NCI-H1092 treated with DMSO at 0.1 percent for 48 hours (cell line): ENCODE measurements at regions not wholly inside any gene's neighbourhood (a gene's known extent, or its start where the extent isn't known, plus 50 kb on each side); places are given as distances from the start of the nearest gene placed in this dataset.

Source experiments
- DNase-seq: peaks from one replicate; lab custom pipeline; 2025; lab: John Stamatoyannopoulos, UW

DNA sequence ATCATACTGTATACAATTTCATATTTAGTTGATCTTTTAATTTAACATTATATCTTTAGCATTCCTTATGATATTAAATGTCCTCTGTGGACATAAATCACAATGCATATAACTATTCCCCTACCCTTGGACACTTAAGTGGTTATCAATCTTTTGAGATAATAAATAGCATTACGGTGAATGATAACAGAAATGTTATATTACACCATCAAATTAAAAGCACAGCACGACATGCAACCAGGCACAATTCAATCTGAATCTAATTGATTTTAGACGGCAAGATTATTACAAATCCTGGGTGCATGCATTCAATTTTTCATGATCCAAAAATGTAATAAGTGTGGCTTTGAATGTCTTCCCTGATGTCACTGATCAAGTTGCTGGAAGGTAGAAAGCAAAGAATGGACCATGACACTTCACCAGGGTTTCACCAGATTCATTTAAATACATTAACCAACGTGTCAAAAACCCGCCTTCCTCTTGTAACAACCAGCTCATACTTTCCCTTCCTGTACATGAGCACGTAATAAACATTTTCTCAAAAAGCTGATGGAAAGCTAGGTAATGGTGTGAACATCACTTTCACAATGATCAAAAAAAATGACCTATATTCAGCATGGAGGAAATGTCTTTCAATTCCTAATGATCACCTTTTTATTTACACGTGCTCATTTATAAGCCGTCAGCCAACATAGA lies 513.7 kb upstream of the ID2 start:
- DNase-seq: no peak

- DNase-seq: no peak
Observed at GRCh38 chr2:8168876-8169424, 512.9 kb upstream of the ID2 start.

DNA sequence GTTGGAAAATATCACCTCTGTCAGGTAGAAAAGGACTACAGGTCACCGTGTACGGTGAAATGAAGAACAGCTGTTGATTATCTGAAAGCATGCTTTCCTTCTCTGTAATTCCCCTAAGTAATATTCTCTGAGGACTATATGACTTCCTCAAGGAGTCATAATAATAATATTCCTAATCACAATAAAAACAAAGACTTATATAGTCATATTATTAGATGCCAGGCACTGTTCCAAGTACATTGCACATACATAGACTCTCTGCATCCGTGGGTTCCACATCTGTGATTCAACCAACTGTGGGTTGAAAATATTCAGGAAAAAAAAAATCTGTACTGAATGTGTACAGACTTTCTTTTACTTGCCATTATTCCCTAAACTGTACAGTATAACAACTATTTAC lies 512.4 kb upstream of the ID2 start:
- no peak for DNase-seq

DNA sequence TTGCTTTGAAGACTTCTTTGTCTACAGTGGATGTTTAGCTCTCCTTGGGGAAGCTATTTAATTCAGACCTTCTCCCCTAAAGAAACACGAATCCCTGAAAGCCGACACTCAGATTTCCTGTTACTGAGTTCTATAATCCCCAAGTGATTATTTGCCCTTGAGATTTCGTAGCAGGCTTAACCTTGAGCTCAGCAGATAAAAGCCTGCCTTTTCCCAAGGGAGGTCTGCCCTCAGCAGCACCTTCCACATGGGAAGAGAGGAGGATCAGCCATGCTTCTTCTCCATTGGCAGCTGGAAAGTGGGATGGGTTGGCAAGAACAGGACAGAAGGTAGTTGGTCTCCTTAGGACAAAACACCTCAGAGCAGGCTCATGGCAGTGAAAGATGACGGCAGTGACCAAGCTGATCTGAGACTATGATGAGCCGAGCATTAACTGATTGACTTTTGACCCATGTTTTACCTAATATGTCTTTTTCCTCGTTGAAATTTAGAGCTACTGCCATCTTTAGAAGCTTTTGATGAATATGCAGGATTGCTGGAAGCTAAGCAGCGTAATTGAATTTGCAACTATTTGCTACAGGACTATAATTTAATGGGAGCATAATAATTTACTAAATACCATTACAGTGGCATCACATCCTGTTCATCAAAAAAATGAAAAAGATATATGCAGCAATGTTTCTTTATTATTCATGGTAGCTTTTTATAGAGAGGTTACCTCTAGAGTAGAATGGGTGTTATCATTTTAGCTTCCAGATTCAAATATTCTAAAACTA lies 511.1 kb upstream of the ID2 start:
- DNase-seq: no peak

DNA sequence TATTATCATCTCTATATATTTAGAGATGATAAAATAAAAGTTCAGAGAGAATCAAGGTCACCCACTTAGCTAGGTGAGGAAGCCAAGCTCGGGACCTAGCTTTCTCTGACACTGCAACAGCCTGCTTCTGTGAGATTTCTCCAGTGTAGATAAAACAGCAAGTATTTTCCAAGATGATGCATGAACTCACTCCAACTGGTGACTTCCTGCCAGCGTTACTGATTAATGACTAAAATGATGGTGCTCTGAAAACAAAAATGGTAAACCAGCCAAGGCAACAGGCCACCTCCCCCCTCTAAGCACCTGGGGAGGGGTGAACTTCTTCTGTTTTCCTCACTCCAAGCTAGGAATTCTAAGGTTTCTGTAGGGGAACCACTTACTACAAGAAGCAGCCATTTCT lies 510.2 kb upstream of the ID2 start:
- no peak for DNase-seq

DNA sequence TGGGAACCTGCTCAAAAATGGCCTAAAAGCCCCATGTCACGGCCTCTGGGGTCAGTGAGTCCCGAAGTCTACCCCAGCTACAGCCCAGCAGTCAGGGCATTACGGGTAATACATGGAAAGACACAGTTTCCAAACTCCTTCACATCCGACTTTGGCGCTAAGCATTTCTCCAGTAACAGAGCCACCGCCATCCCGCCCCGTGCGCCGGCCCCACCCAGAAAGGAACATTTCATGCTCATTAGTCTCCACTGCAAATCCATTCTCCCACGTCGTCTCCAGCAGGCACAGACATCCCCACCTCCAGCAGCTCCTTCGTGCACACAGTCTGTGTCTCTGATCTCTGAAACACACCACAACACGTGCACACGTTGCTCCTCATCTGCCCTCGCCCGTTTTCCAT lies 509.2 kb upstream of the ID2 start:
- DNase-seq: no peak

GRCh38 chr2:8174641-8175257 lies 507.1 kb upstream of the ID2 start:
- no peak for DNase-seq

- no peak for DNase-seq
Observed at GRCh38 chr2:8176887-8177286, 505.0 kb upstream of the ID2 start.

GRCh38 chr2:8177566-8177965 lies 504.3 kb upstream of the ID2 start:
- no peak for DNase-seq

GRCh38 chr2:8178911-8179310 lies 502.9 kb upstream of the ID2 start:
- DNase-seq: no peak

- DNase-seq: no peak
Observed at GRCh38 chr2:8189316-8189715, 492.5 kb upstream of the ID2 start.

DNA sequence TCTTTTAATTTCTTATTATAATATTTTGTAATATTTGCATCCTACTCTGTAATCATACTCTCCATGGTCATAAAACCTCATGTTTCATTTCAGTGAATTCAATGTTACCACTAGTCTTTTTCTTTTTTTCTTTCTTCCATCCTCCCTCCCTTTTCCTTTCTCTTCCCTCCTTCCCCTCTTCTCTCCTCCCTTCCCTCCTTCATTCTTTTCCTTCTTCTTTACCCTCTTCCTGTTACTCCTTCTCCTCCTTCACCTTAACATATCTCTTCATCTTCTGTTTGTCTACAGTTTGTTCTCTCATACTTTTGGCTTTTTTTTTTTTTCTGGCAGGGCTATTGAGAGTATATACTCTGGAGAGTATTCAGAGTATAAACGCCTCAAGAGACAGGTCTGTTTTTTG lies 491.6 kb upstream of the ID2 start:
- no peak for DNase-seq

DNA sequence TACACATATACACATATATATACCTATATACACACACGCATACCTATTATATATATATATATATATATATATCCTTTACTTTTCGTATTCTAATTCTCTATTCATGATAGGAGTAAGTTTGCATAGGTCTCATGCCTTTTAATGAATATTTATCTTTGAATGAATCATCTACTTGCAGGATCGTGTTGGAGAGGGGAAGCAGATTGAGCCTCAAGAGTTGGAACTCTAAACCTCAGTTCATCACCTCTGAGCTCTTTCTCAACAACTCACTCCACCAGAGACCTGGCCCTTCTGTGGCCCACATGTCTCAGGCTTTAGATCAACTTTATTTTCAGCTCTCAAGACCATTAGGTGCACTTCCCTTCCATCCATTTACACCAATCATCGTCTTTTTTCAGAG lies 490.4 kb upstream of the ID2 start:
- DNase-seq: no peak

- no peak for DNase-seq
Observed at GRCh38 chr2:8193146-8193545, 488.7 kb upstream of the ID2 start.

DNA sequence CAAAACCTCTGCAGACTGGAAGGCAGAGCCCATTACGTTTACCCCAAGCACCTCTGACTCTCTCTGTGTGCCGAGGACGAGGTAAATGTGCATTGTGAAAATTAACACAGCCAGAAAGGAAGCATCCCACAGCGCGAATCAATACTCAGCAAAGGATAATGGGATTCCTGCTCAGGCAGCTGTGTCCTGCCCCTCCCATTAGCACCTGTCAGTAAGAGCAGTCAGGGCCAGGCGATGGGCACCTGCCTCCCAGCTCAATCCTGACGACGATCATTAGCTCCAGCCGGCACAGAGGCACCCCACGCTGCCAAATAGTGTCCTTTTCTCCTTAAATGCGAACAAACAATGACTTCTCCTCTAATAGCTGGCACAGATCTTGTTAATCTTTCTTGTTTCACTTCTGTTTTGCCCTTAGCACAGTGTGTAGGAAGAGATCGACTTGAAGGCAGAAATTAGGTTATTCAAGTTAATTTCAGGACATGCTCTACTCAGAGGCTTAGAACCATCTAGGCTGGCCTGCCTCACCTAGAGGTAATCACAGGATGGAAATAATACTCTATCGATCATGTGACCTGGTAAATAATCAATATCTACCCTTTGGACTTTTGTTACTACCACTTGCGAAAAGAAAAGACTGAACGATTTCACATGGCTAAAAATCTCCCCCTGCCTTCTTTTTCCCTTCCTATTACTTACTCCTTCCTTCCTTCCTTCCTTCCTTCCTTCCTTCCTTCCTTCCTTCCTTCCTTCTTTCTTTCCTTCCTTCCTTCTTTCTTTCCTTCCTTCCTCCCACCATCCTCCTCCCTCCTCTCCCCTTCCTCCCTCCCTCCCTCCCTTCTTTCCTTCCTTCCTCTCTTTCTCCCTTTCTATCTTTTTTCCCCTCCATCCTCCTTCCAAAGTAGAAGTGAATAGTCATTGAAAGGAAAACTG lies 487.9 kb upstream of the ID2 start:
- DNase-seq: peak; percentile 94

GRCh38 chr2:8195784-8196183 lies 486.1 kb upstream of the ID2 start:
- DNase-seq: no peak

DNA sequence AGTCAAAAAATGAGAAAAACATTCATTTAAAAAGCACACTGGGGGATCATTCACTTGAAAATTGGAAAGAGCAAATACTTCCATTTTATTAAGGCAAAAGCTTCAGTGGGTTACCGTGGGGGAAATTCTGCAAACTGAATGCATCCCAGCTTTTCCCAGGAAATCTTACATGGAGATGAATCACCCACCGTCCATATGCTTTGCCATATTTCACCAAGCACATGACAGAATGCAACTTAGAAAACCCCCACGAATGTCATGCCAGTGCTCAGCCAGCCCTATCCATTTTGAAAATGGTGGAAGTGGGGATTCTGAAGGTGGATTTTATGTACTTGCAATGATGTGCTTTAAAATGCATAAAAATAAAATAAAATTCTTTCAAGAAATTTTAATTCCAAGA lies 485.5 kb upstream of the ID2 start:
- DNase-seq: no peak

GRCh38 chr2:8197101-8197500 lies 484.8 kb upstream of the ID2 start:
- DNase-seq: no peak

DNA sequence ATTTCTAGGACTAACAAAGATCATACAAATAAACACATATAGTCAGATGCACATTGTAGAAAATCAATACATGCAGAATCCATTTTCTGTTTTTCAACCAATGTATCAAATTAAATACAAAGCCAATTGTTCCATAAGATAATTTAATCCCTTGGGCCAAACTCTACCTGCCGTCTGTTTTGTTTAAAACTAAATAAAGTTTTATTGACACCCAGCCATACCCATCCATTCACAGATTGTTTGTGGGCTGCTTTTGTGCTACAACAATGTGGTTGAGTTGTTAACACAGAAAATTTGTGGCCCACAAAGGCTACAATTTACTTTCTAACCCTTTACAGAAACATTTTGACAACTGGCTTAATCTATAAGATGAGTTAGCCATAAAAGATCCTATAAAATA lies 484.0 kb upstream of the ID2 start:
- DNase-seq: no peak

- DNase-seq: no peak
Observed at GRCh38 chr2:8198766-8199382, 483.0 kb upstream of the ID2 start.

- peak; percentile 45 for DNase-seq
Observed at GRCh38 chr2:8202132-8202531, 479.7 kb upstream of the ID2 start.

GRCh38 chr2:8203364-8203763 lies 478.5 kb upstream of the ID2 start:
- DNase-seq: no peak
